ENCODE measurements at regions not wholly inside any gene's neighbourhood (a gene's known extent, or its start where the extent isn't known, plus 50 kb on each side); places are given as distances from the start of the nearest gene placed in this dataset.
"Not testable (repeated sequence)": the region's sequence is repeated elsewhere in the genome, so short reads cannot be mapped to it uniquely, and the experiment has no call there.

- no peak for DNase-seq
Observed at GRCh38 chr6:20263059-20263458, 50.8 kb upstream of the MBOAT1 start.

GRCh38 chr6:20265842-20266241 lies 53.6 kb upstream of the MBOAT1 start:
- no peak for DNase-seq

- DNase-seq: no peak
Observed at GRCh38 chr6:20266851-20267608, 54.8 kb upstream of the MBOAT1 start.

- DNase-seq: no peak
Observed at GRCh38 chr6:20269181-20269580, 56.9 kb upstream of the MBOAT1 start.

- DNase-seq: no peak
Observed at GRCh38 chr6:20271818-20272217, 59.5 kb upstream of the MBOAT1 start.

- DNase-seq: no peak
Observed at GRCh38 chr6:20274137-20274536, 61.9 kb upstream of the MBOAT1 start.

GRCh38 chr6:20275837-20276236 lies 63.6 kb upstream of the MBOAT1 start:
- DNase-seq: not testable (repeated sequence)

- DNase-seq: not testable (repeated sequence)
Observed at GRCh38 chr6:20277724-20278123, 65.5 kb upstream of the MBOAT1 start.

GRCh38 chr6:20279051-20279450 lies 66.8 kb upstream of the MBOAT1 start:
- DNase-seq: no peak

GRCh38 chr6:20279608-20280287 lies 67.5 kb upstream of the MBOAT1 start:
- no peak for DNase-seq

GRCh38 chr6:20280288-20280621 lies 68.0 kb upstream of the MBOAT1 start:
- DNase-seq: no peak

- DNase-seq: no peak
Observed at GRCh38 chr6:20284672-20285071, 72.4 kb upstream of the MBOAT1 start.

GRCh38 chr6:20286968-20287565 lies 74.8 kb upstream of the MBOAT1 start:
- DNase-seq: no peak

- DNase-seq: peak; percentile 76
Observed at GRCh38 chr6:20291764-20292580, 79.7 kb upstream of the MBOAT1 start.

GRCh38 chr6:20292905-20293304 lies 80.6 kb upstream of the MBOAT1 start:
- DNase-seq: no peak

GRCh38 chr6:20301256-20301655 lies 89.0 kb upstream of the MBOAT1 start:
- DNase-seq: no peak

- DNase-seq: no peak
Observed at GRCh38 chr6:20302168-20302567, 89.9 kb upstream of the MBOAT1 start.

GRCh38 chr6:20302702-20303251 lies 90.5 kb upstream of the MBOAT1 start:
- DNase-seq: no peak

- DNase-seq: no peak
Observed at GRCh38 chr6:20306491-20306890, 94.2 kb upstream of the MBOAT1 start.

GRCh38 chr6:20309186-20309585 lies 92.5 kb upstream of the E2F3 start:
- no peak for DNase-seq

GRCh38 chr6:20310185-20310584 lies 91.5 kb upstream of the E2F3 start:
- DNase-seq: no peak

- DNase-seq: no peak
Observed at GRCh38 chr6:20312606-20313005, 89.1 kb upstream of the E2F3 start.

- DNase-seq: no peak
Observed at GRCh38 chr6:20313051-20313450, 88.6 kb upstream of the E2F3 start.
